Fibroblast of lung (primary cell): ENCODE measurements at regions not wholly inside any gene's neighbourhood (a gene's known extent, or its start where the extent isn't known, plus 50 kb on each side); places are given as distances from the start of the nearest gene placed in this dataset.

Experiments used
- CTCF ChIP-seq, 2 donors: IDR thresholded peaks in 1 of 2; conservative IDR thresholded peaks in 1 of 2; 1 replicate in 1 of 2; 2 replicates in 1 of 2; pipeline ENCODE4 v1.5.1; 2011 to 2012; ENCODE audit warnings: low read length in 2 of 2, control low read depth in 1 of 2, inconsistent platforms in 1 of 2, low read depth in 1 of 2, mild to moderate bottlenecking in 1 of 2
- EZH2 ChIP-seq: IDR thresholded peaks from 2 replicates; pipeline ENCODE4 v1.5.1; 2012; ENCODE audit warnings: low read length, control low read depth, mild to moderate bottlenecking; ENCODE audit errors: missing control alignments

GRCh38 chr19:56916528-56916927 is 76.0 kb upstream of the PEG3 start:
- TF ChIP-seq CTCF (conservative IDR thresholded peaks at IDR 0.05 in 1 of 2, IDR thresholded peaks at IDR 0.05 in 1 of 2; ENCODE audit: low read depth in 1 of 2, low read length in 2 of 2) (no peak), EZH2 (no peak)
